GM19043 (cell line): ENCODE measurements at regions not wholly inside any gene's neighbourhood (a gene's known extent, or its start where the extent isn't known, plus 50 kb on each side); places are given as distances from the start of the nearest gene placed in this dataset.
"Not testable (repeated sequence)": the region's sequence is repeated elsewhere in the genome, so short reads cannot be mapped to it uniquely, and the experiment has no call there.

ENCODE experiments used
- ATAC-seq: cut with Tn5 transposase; IDR thresholded peaks from one replicate; pipeline ENCODE4 v1.9.1; 2021; ENCODE audit warnings: low read depth; ENCODE audit not compliant: unreplicated experiment

GRCh38 chr11:80297858-80298632, 857.2 kb upstream of the TENM4 start:
- no peak for ATAC-seq

DNA sequence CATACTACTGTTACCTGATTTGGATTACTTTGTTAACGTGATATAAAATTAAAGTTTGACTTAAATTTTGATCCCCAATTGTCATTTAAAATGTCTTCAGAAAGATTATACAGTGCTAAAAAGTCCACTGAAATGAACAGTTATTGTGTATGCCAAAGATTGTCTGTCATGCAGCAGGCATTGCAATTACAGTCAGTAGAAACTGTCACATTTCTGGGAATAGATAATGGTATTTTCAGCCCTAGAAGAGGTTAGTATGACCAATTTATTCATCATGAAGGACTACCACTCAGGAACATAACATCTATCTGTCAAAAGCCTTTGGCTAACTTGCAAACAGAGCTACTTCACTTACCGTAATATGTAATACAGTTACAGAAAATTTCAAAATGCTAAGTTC, 852.5 kb upstream of the TENM4 start:
- ATAC-seq: no peak

DNA sequence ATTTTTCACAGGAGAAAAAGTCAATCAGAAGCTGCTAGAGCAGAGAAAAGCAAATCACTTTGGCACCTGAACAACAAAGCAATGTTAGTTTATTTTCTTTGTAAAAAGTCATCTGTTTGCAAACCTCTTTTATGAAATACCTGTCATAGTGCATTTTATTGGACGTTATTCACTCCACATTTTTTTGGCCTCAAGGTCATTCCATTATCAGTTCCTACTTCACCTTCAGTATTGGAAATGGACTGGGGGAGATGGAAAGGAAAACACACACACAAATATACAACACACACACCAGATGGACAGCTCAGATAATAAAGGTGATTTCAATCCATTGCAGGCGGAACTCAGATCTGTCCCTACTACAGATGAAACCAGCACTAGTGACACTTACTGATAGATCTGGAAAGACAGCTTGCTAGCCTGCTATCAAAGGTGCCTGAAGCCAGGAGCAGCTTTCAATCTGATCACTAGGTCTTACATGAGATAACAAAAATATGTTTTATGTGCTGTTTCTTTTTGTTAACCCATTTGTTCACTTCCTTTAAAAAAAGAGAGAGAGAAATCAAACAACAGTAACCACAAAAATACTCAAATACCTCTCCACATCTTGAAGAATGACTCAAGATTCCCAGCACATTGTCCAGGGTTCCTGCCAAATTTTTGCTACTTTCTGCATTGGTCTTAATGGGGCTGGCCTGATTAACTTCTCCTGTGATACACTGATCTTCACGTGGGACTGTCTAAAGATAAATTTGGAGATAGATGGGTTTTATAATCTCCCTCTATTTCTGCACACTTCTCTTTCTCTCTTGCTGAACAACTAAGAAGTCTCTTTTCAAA, 844.3 kb upstream of the TENM4 start:
- no peak for ATAC-seq

DNA sequence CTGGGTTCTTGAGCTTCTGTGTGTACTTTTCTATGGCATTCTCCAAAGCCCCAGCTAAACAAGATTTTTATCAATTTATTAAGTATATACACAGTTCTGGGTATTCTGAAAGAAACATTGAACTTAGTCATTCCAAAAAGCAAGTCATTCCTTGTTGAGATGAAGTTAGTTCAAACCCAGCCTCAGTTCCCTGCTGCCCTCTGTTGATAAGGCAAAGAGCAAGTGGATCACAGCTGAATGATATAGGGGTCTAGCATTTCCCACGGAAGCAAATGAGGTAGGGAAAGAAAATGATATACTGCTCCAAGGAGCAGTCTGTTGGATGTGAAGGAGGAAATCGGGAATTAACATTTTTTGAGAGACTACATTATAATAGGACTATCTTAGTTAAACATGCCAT, 841.8 kb upstream of the TENM4 start:
- ATAC-seq: no peak

DNA sequence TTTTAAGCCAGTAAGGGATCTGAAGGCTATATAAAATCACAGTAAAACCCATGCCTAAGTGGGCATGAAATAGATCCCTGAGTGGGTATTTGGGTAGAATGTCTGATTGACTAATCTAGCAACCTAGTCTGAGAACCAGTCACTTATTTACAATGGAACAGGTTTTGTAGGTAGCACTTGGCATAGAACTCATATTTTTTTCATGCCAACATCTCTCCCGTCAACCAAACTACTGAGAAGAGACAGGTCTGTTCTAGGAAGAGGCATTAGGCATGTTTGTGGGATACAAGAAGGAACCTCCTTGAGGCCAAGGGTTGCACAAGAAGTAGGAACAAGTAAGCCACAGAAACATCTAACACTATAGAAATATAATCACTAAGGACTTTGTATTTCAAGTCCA, 840.4 kb upstream of the TENM4 start:
- ATAC-seq: no peak

DNA sequence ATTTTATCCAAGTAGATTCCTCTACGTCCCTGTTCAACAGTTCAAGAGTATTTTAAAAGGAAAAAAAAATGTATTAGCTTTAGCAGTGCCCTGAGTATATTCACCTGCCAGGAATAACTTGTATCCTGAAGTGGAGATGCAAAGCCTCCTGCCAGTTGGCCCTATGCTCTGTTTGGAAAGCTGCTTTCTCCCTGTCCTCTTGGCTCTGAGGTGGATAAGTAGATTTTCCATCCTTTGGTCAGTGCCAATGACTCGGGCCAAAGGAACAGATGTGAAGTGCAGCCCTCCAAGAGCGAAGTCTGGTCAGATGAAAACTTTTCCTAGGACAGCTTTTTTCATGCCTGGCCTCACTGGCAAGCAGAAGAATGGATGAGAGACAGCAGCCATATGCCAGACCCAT, 839.9 kb upstream of the TENM4 start:
- ATAC-seq: no peak

- no peak for ATAC-seq
These were observed 820.9 kb upstream of the TENM4 start for GRCh38 chr11:80261776-80262175.

DNA sequence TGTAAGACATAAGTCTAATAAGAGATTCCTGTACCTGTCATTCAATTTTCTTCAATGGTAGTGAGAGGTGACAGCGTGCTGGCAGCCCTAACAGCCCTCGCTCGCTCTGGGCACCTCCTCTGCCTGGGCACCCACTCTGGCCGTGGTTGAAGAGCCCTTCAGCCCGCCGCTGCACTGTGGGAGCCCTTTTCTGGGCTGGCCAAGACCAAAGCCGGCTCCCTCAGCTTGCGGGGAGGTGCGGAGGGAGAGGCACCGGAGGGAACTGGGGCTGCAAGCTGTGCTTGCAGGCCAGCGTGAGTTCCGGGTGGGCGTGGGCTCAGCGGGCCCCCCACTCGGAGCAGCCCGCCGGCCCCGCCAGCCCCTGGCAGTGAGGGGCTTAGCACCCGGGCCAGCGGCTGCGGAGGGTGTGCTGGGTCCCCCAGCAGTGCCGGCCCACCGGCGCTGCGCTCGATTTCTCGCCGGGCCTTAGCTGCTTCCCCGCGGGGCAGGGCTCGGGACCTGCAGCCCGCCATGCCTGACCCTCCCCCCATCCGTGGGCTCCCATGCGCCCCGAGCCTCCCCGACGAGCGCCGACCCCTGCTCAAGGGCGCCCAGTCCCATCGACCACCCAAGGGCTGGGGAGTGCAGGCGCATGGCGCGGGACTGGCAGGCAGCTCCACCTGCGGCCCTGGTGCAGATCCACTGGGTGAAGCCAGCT, 816.6 kb upstream of the TENM4 start:
- not testable (repeated sequence) for ATAC-seq

GRCh38 chr11:80255021-80255420, 814.2 kb upstream of the TENM4 start:
- no peak for ATAC-seq

DNA sequence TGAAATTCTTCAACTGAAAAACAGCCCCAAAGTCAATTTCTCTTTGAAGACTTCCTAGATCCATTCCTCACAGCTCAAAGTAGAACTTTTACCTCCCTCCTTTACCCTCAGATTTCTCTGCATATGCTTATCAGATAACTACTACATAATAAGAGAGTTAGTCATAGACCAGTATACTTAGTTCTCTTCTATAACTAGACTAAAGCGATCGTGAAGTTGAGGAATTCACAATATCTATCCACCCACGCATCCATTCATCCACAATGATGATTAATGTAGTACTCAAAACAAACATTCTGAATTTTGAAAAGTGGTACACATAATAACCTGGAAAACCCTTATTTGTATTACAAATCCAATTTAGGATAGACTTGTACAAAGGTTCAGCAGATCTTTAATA, 800.9 kb upstream of the TENM4 start:
- no peak for ATAC-seq

GRCh38 chr11:80240245-80240644, 799.4 kb upstream of the TENM4 start:
- ATAC-seq: no peak

DNA sequence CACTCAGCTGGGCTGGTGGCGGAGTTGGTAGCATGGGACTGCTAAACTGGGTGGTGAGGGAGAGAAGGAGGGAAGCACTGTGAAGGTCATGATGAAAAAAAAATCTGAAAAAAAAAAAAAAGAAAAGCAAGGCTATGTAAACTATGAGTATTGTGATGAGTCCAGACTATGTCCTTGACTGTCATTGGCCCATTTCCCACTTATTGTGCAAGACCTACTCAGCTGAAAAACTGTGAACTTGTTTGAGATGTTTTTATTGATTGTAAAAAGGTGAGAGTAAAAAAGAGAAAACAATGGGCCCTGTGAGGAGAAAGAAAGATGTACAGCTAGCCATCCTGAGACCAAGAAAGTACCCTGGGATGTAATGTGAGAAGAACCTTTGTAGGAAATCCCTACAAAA, 798.4 kb upstream of the TENM4 start:
- no peak for ATAC-seq

DNA sequence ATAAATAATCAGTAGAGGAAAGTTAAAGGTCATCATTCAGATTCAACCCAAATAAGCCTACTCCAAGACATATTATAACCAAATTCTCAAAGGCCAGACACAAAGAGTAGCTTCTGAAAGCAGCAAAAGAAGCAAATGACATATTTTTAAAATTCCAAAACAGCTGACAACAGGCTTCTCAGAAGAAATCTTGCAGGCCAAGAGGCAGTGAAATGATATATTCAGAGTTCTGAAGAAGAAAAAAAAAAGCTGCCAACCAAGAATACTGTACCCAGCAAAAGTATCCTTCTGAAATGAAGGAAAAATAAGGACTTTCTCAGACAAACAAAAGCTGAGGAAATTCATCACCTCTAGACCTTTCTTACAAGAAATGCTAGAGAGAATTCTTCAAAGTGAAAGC, 787.1 kb upstream of the TENM4 start:
- ATAC-seq: no peak

DNA sequence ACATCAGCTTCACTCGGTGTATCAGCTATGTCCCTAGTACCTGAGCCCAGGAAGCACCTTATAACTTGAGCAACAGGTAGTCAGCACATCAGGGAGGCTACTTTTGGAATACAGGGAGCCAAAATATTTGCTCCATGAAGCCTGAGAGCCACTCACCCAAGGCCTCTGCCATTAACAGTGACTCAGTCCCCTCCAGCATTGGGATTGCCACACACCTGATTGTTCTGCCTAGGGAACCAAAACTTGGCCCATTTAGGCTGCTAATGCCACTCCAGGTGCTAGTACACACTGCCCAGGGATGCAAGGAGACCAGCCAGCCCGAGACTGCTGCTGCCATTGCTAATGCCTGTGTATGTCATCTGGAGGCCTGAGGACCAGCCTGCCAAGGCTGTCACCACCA, 773.6 kb upstream of the TENM4 start:
- no peak for ATAC-seq

DNA sequence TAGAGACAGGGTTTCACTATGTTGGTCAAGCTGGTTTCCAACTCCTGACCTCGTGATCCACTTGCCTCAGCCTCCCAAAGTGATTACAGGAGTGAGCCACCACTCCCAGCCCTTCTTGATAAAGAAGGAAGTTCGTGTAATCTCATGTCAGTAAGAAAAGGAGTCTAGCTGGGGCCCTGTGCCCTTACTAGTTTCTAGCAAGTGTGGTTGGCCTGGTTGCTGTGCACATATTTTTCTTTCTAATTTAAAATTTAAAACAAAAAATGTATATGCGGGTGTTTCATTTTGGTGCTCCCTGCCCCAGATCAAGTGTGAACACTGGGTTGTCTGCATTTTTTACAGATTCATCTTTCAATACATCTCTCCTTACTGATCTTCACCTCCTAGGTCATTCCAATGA, 770.8 kb upstream of the TENM4 start:
- ATAC-seq: no peak

GRCh38 chr11:80204021-80204420, 763.2 kb upstream of the TENM4 start:
- ATAC-seq: no peak

- no peak for ATAC-seq
These were observed 756.2 kb upstream of the TENM4 start for GRCh38 chr11:80196932-80197554.

- no peak for ATAC-seq
These were observed 755.2 kb upstream of the TENM4 start for GRCh38 chr11:80196041-80196440.

DNA sequence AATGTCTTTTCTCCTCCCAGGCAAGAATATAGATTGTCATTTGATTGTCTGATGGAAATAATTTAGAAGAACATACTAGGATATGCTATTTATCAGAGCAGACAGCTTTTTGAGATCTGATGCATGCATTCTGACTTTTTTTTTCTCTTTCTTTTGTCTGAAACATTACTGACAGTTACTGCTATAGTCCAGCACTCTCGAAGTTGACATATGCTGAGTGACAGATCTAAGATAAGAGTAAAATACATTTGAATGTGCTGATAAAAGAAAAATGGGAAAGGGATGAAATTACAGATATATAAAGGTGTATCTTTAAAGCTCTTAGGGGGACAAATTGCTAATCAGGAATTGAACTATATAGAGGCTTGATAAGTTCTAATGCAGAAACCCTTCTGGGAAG, 753.8 kb upstream of the TENM4 start:
- ATAC-seq: no peak

DNA sequence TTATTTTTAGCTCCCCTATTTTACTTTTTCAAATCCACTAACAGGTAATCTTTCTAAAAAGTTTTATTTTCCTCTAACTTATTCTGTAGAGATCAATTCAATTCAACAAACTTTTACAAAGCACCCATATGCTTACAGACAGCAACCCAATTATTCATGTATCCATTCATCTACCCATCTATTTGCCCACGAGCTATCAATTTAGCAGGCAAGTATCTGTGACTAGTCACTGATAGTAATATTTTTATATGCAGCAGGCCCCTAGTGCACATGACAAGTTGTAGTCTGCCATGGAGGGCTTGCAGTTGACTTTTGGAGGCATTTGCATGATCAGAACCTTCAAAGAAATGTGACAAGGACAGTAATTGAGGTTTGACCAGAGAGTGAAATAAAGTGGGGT, 753.2 kb upstream of the TENM4 start:
- ATAC-seq: no peak

GRCh38 chr11:80188076-80188627, 747.3 kb upstream of the TENM4 start:
- ATAC-seq: no peak
